ENCODE measurements at regions not wholly inside any gene's neighbourhood (a gene's known extent, or its start where the extent isn't known, plus 50 kb on each side); places are given as distances from the start of the nearest gene placed in this dataset.
"Not testable (repeated sequence)": the region's sequence is repeated elsewhere in the genome, so short reads cannot be mapped to it uniquely, and the experiment has no call there.

DNA sequence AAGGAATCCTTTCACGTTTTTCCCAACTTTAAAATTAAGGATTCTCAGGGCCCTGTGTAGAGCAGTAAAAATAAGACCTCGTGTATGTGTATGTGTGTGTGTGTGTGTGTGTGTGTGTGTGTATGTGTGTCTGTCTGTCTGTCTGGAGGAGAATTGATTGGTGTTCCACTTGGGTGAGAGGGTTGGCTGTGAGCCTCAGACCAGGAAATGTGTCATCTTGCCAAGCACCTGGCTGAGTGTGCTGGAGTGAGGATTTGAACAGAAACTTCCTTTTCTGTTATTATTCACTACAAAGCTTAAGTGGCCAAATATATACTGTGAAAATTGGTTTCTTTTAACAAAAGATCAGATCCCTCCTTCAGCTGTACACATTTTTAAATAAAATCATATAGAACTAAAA, 103.6 kb upstream of the NUDT6 start:
- TF ChIP-seq, protein P1, sequence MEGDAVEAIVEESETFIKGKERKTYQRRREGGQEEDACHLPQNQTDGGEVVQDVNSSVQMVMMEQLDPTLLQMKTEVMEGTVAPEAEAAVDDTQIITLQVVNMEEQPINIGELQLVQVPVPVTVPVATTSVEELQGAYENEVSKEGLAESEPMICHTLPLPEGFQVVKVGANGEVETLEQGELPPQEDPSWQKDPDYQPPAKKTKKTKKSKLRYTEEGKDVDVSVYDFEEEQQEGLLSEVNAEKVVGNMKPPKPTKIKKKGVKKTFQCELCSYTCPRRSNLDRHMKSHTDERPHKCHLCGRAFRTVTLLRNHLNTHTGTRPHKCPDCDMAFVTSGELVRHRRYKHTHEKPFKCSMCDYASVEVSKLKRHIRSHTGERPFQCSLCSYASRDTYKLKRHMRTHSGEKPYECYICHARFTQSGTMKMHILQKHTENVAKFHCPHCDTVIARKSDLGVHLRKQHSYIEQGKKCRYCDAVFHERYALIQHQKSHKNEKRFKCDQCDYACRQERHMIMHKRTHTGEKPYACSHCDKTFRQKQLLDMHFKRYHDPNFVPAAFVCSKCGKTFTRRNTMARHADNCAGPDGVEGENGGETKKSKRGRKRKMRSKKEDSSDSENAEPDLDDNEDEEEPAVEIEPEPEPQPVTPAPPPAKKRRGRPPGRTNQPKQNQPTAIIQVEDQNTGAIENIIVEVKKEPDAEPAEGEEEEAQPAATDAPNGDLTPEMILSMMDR (IDR thresholded peaks at IDR 0.05), result not testable (repeated sequence)
- not testable (repeated sequence) for TF ChIP-seq POLR2AphosphoS5, POLR2A (IDR thresholded peaks at IDR 0.05)
